ENCODE measurements at regions not wholly inside any gene's neighbourhood (a gene's known extent, or its start where the extent isn't known, plus 50 kb on each side); places are given as distances from the start of the nearest gene placed in this dataset.

DNA sequence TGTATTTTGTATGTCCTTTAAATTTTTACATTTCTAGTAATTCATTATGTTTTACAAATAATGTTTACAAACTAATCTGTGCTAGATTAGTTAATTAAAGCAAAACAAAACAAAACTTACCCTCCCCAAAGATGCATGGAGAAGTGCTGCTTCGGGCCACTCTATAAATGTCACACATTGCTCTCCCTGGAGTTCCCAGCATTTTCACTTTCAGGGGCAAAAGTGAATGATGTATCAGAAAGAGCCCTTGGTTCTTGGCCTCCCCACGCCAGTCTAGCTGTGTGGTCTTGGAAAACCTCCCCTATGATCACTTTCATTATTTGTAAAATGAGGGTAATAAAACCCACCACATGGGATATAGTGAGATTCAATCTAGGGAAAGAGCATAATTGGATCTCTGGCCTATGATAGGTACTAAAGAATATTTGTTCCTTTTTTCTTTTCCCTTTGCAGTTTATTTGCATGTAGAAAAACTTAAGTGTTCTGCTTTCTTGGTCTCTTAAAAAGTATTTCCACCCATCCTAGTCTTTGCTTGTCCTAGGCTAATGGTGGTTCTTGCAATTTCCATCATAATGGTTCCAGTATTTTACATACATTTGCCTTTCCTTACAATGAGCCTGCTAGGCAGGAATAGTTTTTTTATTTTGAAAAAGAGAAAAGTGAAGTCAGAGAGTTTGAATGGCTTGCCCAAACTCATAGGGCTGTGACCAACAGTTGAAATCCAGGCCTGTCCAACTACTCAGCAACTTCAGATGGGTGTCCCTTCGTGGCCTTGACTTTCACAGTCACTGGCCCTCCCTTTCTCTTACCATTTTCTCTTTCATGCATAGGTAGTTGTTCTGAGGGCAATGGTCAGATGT lies 184.5 kb upstream of the KLF4 start:
- no peak overlapping the region for H3K9ac ChIP-seq (ENCODE audit: insufficient read depth, low read depth, low read length)
- H3K36me3 ChIP-seq (replicated peaks in 1 of 2; ENCODE audit: control insufficient read depth in 1 of 2, insufficient read depth in 2 of 2, low read length in 2 of 2), result no peaks in the 10 kb centered on the region
- FAIRE-seq (no peak), ATAC-seq (no peak), DNase-seq (ENCODE audit: low spot score) (no peak)
- POLR2A ChIA-PET, result no interaction called here
- no TSS peak for BruUV-seq (replicated peaks)
- H4K20me1 ChIP-seq (ENCODE audit: insufficient read depth, low read length), result no peaks in the 10 kb centered on the region
- H3K4me1 ChIP-seq (ENCODE audit: insufficient read depth, low read length), result no peaks in the 10 kb centered on the region
- CTCF ChIA-PET (ENCODE audit: low intra/inter-chr PET ratio, low total read pairs), result no interaction called here
- no peak overlapping the region for H2AFZ ChIP-seq (ENCODE audit: low read length)
- intact Hi-C loops (cut with micrococcal nuclease; ENCODE audit: unreplicated experiment) (no loop called here), in situ Hi-C loops (cut with HindIII; ENCODE audit: extremely low pct_ligation_motif_present, low pct_unique_long_range_greater_than_20kb) (no loop called here)
- H3K79me2 ChIP-seq (ENCODE audit: insufficient read depth, low read length), result no peaks in the 10 kb centered on the region
- no peaks in the 10 kb centered on the region for H3K27me3 ChIP-seq (ENCODE audit: control insufficient read depth in 1 of 2, insufficient read depth in 2 of 2, low read length in 2 of 2)
- WGBS (ENCODE audit: low lambda C conversion rate), result 0% methylated on average over 3 of the region's 3 CpGs
- H3K4me3 ChIP-seq (replicated peaks in 1 of 3; ENCODE audit: insufficient read depth in 1 of 3, low read depth in 2 of 3, low read length in 3 of 3), result no peak overlapping the region
- H3K9me3 ChIP-seq (ENCODE audit: low read length), result no peaks in the 10 kb centered on the region
- H3K4me2 ChIP-seq (ENCODE audit: low read depth, low read length), result no peak overlapping the region
- H3K27ac ChIP-seq (ENCODE audit: extremely low read length, insufficient read depth, low read length), result no peak overlapping the region
- TF ChIP-seq ZNF24 (IDR thresholded peaks at IDR 0.05), result no peak
- TF ChIP-seq ZNF143 (CRISPR knock-in tag; IDR thresholded peaks at IDR 0.05), result no peak
- TF ChIP-seq ZNF383 (CRISPR knock-in tag; IDR thresholded peaks at IDR 0.05; ENCODE audit: borderline replicate concordance), result no peak
- no peak for TF ChIP-seq GRHL1 (CRISPR knock-in tag; conservative IDR thresholded peaks at IDR 0.05)
- TF ChIP-seq HMGA1 (CRISPR knock-in tag; conservative IDR thresholded peaks at IDR 0.05), result no peak
- TF ChIP-seq HMGXB4 (CRISPR knock-in tag; IDR thresholded peaks at IDR 0.05; ENCODE audit: borderline replicate concordance in 1 of 2, low read depth in 1 of 2), result no peak
- TF ChIP-seq BORCS8-MEF2B (CRISPR knock-in tag; IDR thresholded peaks at IDR 0.05), result no peak
- no peak for TF ChIP-seq NFKBIZ (CRISPR knock-in tag; IDR thresholded peaks at IDR 0.05)
- no peak for TF ChIP-seq AGO1 (IDR thresholded peaks at IDR 0.05; ENCODE audit: low read depth, low read length, poor library complexity, severe bottlenecking)
- no peak for TF ChIP-seq FOXP1 (IDR thresholded peaks at IDR 0.05)
- TF ChIP-seq FOXP1 (CRISPR knock-in tag; IDR thresholded peaks at IDR 0.05), result no peak
- no peak for TF ChIP-seq ZNF800 (CRISPR knock-in tag; IDR thresholded peaks at IDR 0.05)
- no peak for TF ChIP-seq ZNF343 (CRISPR knock-in tag; IDR thresholded peaks at IDR 0.05)
- TF ChIP-seq, protein P1, sequence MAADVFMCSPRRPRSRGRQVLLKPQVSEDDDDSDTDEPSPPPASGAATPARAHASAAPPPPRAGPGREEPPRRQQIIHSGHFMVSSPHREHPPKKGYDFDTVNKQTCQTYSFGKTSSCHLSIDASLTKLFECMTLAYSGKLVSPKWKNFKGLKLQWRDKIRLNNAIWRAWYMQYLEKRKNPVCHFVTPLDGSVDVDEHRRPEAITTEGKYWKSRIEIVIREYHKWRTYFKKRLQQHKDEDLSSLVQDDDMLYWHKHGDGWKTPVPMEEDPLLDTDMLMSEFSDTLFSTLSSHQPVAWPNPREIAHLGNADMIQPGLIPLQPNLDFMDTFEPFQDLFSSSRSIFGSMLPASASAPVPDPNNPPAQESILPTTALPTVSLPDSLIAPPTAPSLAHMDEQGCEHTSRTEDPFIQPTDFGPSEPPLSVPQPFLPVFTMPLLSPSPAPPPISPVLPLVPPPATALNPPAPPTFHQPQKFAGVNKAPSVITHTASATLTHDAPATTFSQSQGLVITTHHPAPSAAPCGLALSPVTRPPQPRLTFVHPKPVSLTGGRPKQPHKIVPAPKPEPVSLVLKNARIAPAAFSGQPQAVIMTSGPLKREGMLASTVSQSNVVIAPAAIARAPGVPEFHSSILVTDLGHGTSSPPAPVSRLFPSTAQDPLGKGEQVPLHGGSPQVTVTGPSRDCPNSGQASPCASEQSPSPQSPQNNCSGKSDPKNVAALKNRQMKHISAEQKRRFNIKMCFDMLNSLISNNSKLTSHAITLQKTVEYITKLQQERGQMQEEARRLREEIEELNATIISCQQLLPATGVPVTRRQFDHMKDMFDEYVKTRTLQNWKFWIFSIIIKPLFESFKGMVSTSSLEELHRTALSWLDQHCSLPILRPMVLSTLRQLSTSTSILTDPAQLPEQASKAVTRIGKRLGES (CRISPR knock-in tag; IDR thresholded peaks at IDR 0.05; ENCODE audit: borderline replicate concordance), result no peak
- no peak for TF ChIP-seq ZNF879 (CRISPR knock-in tag; IDR thresholded peaks at IDR 0.05)
- TF ChIP-seq ATF7 (IDR thresholded peaks at IDR 0.05), result no peak
- no peak for TF ChIP-seq ATF7 (CRISPR knock-in tag; IDR thresholded peaks at IDR 0.05)

Data from HepG2 (cell line).